ENCODE measurements at regions not wholly inside any gene's neighbourhood (a gene's known extent, or its start where the extent isn't known, plus 50 kb on each side); places are given as distances from the start of the nearest gene placed in this dataset.

DNA sequence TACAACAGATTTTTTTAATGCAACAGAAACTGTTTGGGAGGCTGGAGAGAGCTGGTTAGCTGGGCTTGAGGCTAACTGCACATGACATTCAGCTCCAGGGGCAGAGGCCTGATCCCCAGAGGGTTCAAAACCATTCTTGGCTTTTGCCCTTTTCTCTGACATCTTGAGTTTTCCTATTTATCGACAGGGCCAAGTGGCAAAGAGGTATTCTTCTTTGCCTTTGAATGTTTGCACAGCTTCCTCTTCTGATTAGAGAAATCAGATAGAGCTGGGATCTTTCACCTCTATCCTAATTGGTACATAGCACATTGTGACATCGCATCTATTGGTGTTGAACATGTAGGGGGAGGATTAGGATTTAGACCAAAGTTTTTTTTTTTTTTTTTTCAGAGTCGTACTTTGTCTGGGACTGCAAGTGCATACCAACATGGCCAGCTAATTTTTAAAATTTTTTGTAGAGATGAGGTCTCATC, 143.7 kb downstream of the ACTBL2 start:
- H3K9me3 Mint-ChIP-seq = no peaks in the 10 kb centered on the region
- no peak for DNase-seq
- H3K4me3 Mint-ChIP-seq = no peak overlapping the region
- CTCF ChIA-PET = interaction anchor here (0.6 to 1.3 kb wide), 7 partner anchors 9 to 1139 kb away, joined by 3 to 4 read pairs (median 3); no protein-coding TSS in a partner anchor
- H3K36me3 Mint-ChIP-seq (ENCODE audit: low read depth) = no peaks in the 10 kb centered on the region
- H3K27me3 Mint-ChIP-seq = no peaks in the 10 kb centered on the region
- no peaks in the 10 kb centered on the region for H3K4me1 Mint-ChIP-seq
- POLR2A ChIA-PET = no interaction called here
- H3K27ac Mint-ChIP-seq = no peak overlapping the region

DNA sequence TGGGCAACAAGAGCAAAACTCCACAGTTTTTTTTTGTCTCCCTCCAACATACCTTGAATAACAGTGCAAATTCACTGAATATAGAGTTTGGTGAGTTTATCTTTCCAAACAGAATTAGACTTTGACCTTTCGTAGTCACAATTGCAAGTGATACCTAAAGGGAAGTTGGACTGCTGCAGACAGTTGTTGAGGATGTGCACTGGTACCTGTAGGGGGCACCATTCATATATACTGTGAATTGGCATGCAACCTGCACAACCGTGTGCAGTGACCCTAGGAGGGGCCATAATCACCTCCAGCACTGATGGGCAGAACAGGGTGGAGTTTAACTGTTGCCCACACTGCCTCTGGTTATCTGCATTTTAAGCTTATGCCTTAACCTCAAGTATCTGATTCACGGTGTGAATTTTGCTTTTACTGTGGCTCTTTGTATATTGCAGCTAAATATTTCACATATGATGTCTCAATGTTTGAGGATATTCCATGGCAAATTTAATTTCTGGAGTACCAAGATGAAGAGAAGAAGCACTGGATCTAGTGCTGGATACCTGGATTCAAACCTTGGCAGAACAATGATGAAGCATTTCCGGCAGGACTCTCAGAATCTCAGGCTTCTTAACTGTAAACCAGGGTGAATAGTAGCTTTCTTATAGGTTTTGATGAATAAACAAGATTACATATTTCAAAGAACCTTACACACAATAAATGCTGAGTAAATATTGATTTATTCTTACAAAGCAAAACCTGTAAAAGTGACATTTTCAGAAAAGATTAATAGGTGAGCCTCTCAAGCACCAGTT, 144.3 kb downstream of the ACTBL2 start:
- no peaks in the 10 kb centered on the region for H3K27me3 Mint-ChIP-seq
- ChIA-PET CTCF (interaction anchor here (0.6 to 1.3 kb wide), 7 partner anchors 8 to 1140 kb away, joined by 3 to 4 read pairs (median 3); no protein-coding TSS in a partner anchor), POLR2A (no interaction called here)
- no peaks in the 10 kb centered on the region for H3K9me3 Mint-ChIP-seq
- no peak overlapping the region for H3K27ac Mint-ChIP-seq
- H3K4me1 Mint-ChIP-seq = no peaks in the 10 kb centered on the region
- no peaks in the 10 kb centered on the region for H3K36me3 Mint-ChIP-seq (ENCODE audit: low read depth)
- DNase-seq = no peak
- H3K4me3 Mint-ChIP-seq = no peak overlapping the region

DNA sequence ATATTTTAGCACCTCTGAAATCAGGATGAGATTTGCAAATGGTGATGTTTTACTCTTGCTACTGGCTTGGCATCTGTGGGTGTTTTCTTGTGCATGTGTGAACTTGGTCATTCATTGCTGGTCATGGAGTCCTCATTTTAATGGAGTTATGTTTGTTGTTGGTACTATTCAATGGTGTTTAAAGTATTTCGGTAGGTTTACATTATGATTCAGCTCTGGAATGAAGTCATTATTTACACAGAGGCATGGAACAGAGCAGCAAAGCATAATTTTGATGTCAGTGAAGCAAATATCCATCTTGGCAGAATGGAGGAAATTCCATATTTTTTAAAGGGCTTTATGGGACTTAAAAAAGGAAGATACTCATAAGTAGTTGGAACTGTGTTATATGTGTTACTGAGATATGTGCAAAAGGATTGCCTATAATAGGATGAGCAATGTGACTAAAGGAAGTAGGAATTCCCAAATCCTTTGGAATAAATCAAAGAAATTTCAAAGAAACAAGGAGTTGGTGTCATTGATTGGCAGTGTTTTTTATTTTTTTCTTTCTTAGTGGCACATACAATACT, 147.4 kb downstream of the ACTBL2 start:
- no peaks in the 10 kb centered on the region for H3K36me3 Mint-ChIP-seq (ENCODE audit: low read depth)
- no peaks in the 10 kb centered on the region for H3K4me1 Mint-ChIP-seq
- no peak for DNase-seq
- peaks cover 2% of the 10 kb centered on the region for H3K27me3 Mint-ChIP-seq
- H3K4me3 Mint-ChIP-seq = no peak overlapping the region
- H3K27ac Mint-ChIP-seq = no peak overlapping the region
- H3K9me3 Mint-ChIP-seq = no peaks in the 10 kb centered on the region
- ChIA-PET CTCF (no interaction called here), POLR2A (no interaction called here)

DNA sequence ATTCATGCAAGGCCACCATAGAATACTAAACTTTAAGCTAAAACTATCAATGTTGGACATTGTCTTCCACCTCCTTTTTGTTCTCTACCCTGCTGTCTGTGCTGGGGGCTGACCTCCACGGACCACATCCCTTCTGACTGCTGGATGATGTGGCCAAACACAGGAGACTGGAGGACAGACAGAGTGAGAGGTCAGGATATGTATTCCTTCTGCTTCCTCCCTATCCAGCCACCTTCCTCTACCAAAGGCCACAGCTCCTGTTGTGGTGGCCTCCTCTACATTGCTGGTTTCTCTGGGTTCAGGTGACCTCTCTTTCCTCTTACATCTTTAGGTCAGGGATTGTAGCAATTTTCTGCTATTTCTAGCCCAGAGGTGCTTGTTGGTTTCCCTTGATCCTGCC, 148.1 kb downstream of the ACTBL2 start:
- POLR2A ChIA-PET = no interaction called here
- CTCF ChIA-PET = no interaction called here
- H3K27ac Mint-ChIP-seq = no peak overlapping the region

DNA sequence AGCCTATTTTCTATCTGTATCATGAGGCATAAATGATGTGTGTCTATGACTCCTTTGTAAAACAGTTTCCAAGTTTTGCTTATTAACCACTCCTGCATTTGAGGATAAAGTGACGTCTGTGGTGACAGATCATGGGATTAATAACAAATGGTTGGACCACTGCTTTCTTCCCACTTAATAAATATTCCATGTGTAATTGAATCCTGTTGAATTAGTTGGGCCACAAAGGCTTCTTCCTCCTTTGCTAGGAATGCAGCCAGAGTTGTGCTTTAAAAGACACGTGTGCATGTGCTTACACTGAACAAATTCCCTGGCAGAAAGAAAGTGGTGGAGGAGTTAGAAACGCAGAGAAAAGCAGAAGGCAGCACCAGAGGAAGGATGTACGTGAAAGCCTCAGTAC, 150.2 kb downstream of the ACTBL2 start:
- Mint-ChIP-seq H3K9me3 (no peaks in the 10 kb centered on the region), H3K36me3 (ENCODE audit: low read depth) (no peaks in the 10 kb centered on the region), H3K4me1 (peaks cover 5% of the 10 kb centered on the region), H3K4me3 (no peak overlapping the region), H3K27me3 (peaks cover 2% of the 10 kb centered on the region), H3K27ac (no peak overlapping the region)
- ChIA-PET POLR2A (no interaction called here), CTCF (no interaction called here)
- no peak for DNase-seq

More for the DNA sequence above, 148.1 kb downstream of the ACTBL2 start:
- Mint-ChIP-seq H3K36me3 (ENCODE audit: low read depth) (no peaks in the 10 kb centered on the region), H3K4me3 (no peak overlapping the region), H3K4me1 (no peaks in the 10 kb centered on the region), H3K27me3 (peaks cover 2% of the 10 kb centered on the region), H3K9me3 (no peaks in the 10 kb centered on the region)
- DNase-seq = no peak

DNA sequence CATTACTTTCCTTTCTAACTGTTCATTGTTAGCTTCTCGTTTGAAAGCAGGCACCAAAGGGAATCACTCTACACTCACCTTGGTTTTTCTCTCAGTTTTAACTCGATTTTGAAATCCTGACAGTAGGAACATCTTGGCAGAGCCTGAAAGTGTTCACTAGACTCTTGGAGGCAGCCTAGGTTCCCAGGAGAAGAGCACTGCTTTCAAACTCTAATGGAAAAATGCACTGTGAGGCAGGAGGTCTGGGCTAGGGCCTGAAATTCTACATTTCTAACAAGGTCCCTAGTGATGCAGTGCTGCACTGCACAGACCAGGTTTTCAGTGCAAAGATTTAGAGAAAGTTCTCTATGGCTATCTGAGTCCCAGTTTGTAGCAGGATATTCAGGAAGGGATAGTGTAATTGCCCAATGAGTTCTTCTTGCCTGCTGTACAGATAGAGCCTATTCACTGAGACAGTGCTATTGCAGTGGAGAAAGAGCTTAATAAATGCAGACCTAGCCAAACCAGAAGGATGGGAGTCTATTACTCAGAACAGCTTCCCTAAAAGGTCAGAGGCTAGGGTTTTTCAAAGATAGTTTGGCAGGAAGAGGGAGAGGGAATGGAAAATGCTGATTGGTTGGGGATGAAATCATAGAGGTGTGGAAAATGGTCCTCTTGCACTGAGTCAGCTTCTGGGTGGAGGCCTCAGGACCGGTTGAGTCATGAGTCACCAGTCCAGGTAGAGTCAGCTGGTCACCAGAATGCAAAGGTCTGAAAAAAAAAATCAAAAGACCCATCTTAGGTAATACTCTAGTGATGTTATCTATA, 153.9 kb downstream of the GPBP1 start:
- ChIA-PET POLR2A (no interaction called here), CTCF (no interaction called here)
- no peak overlapping the region for H3K4me3 Mint-ChIP-seq
- no peaks in the 10 kb centered on the region for H3K36me3 Mint-ChIP-seq (ENCODE audit: low read depth)
- H3K27ac Mint-ChIP-seq = no peak overlapping the region
- H3K27me3 Mint-ChIP-seq = peaks cover 2% of the 10 kb centered on the region
- DNase-seq = no peak
- no peaks in the 10 kb centered on the region for H3K9me3 Mint-ChIP-seq
- H3K4me1 Mint-ChIP-seq = peaks cover 8% of the 10 kb centered on the region

DNA sequence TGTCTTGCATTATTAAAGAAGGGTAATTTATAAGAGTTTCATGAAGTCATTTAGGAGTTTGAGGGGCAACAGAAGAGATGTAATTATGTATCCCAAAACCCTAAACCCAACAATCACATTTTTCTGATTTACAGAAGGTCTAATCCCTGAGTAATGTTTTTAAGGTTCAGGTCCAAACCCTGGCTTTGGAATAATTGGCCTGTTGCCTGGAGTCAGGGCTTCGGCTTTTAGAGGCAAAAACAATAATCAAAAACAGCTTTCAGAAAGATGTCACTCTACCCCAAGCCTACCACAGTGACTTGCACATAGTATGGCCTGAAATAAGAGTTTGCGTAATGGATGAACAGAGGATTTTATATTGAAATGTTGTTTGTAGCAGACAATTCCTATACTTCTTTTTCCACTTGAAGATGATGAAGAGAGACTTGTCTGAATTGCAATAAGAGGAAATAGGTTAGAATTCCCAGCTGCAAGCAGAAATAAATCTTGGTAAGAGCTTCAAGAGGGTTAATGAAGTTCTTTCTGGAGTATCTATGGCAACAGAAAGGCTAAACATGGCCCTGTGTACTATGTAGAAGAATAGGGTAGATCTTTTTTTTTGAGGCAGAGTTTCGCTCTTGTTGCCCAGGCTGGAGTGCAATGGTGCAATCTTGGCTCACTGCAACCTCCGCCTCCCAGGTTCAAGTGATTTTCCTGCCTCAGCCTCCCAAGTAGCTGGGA, 152.0 kb downstream of the GPBP1 start:
- CTCF ChIA-PET = no interaction called here
- Mint-ChIP-seq H3K27me3 (no peaks in the 10 kb centered on the region), H3K27ac (no peak overlapping the region)

DNA sequence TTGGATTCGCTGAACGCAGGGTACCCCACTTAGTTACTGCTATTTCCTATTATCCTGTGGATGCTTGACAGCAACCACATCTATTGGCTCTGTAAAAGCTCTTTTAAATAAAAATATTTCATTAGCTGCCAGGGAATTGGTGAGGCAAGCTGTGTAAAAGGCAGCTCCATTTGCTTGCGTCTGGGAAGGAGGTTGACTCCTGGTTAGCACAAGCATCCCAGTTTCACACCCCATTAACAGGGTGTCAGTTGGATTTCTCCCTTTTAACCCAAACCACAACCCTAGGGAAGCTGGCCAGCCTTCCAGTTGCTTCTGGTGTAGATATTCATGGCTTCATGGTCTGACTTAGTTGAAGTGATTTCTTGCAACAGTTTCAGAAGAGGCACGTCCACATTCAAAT, 151.0 kb downstream of the GPBP1 start:
- Mint-ChIP-seq H3K4me3 (no peak overlapping the region), H3K27me3 (no peaks in the 10 kb centered on the region), H3K4me1 (peaks cover 8% of the 10 kb centered on the region), H3K36me3 (ENCODE audit: low read depth) (no peaks in the 10 kb centered on the region), H3K27ac (no peak overlapping the region), H3K9me3 (no peaks in the 10 kb centered on the region)
- POLR2A ChIA-PET = no interaction called here
- CTCF ChIA-PET = interaction anchor here (1.6 kb wide), 1 partner anchor 175 kb away, joined by 4 read pairs; no protein-coding TSS in a partner anchor
- no peak for DNase-seq

More for the DNA sequence above, 152.0 kb downstream of the GPBP1 start:
- DNase-seq = no peak
- POLR2A ChIA-PET = no interaction called here
- no peak overlapping the region for H3K4me3 Mint-ChIP-seq
- no peaks in the 10 kb centered on the region for H3K36me3 Mint-ChIP-seq (ENCODE audit: low read depth)
- no peaks in the 10 kb centered on the region for H3K9me3 Mint-ChIP-seq
- peaks cover 8% of the 10 kb centered on the region for H3K4me1 Mint-ChIP-seq

DNA sequence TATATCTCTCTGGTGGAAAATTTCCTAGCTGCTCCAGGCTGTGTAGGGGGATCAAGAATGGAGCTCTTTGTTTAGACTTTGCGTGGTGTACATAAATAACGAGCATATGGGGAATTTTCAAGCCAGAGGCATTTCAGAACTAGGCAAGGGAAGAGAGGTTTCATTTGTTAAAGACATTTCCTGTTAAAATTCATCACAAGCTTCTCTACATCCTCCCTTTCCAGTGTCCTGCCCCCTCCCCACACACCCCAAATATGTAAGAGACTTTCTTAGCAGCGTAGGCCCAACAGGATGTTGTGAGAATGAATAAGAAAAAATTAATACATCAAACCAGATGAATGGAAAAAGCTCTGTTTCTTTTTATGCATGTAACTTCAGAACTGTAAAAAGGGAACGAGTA, 150.3 kb downstream of the GPBP1 start:
- Mint-ChIP-seq H3K4me1 (peaks cover 8% of the 10 kb centered on the region), H3K9me3 (no peaks in the 10 kb centered on the region), H3K27ac (no peak overlapping the region), H3K27me3 (no peaks in the 10 kb centered on the region), H3K36me3 (ENCODE audit: low read depth) (no peaks in the 10 kb centered on the region), H3K4me3 (no peak overlapping the region)
- no peak for DNase-seq
- CTCF ChIA-PET = interaction anchor here (1.6 kb wide), 1 partner anchor 176 kb away, joined by 4 read pairs; no protein-coding TSS in a partner anchor
- POLR2A ChIA-PET = no interaction called here

DNA sequence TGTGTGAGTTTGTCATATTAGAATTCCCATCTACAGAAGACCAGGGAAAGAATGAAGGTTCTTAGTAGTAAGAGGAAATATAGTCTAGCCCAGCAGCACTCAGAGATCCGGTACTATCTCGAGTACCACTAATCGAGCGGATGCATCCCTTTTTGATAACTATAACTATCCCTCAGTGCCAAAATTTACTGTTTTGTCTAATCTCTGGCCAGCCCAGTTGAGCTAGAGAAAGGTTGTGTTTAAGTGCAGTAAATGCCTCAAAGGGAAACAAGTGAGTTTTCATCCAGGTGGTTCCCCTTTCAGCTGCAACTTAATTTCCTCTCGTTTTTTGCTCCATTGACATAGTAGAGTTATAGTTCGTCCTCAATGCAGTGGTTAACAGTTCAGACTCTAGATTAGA, 146.7 kb downstream of the GPBP1 start:
- POLR2A ChIA-PET = no interaction called here
- Mint-ChIP-seq H3K27me3 (peaks cover 7% of the 10 kb centered on the region), H3K27ac (no peak overlapping the region), H3K36me3 (ENCODE audit: low read depth) (no peaks in the 10 kb centered on the region), H3K4me3 (no peak overlapping the region), H3K4me1 (peaks cover 3% of the 10 kb centered on the region), H3K9me3 (no peaks in the 10 kb centered on the region)
- CTCF ChIA-PET = no interaction called here
- no peak for DNase-seq

DNA sequence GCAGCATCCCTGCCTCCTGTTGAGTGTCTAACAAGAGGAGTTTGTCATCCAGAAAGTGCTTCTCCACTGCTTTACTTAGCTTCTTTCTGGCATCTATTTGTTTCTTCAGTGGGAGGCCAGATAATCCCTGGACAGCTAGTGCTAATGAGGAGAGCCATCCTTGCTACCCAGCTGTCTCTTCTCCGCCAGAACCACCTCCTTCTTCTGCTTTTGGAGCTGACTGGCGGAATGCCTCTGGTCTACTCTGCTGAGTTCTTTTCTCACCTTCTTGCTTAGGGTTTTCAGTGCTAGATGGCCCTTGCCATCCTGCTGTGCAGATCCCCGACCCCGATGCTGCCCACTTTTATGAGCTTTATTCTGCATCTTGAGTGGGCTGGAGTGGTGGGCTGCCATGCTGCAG, 145.8 kb downstream of the GPBP1 start:
- CTCF ChIA-PET = no interaction called here
- POLR2A ChIA-PET = no interaction called here
- Mint-ChIP-seq H3K4me1 (peaks cover 3% of the 10 kb centered on the region), H3K9me3 (no peaks in the 10 kb centered on the region), H3K27me3 (peaks cover 7% of the 10 kb centered on the region), H3K4me3 (no peak overlapping the region), H3K36me3 (ENCODE audit: low read depth) (no peaks in the 10 kb centered on the region), H3K27ac (no peak overlapping the region)
- no peak for DNase-seq

DNA sequence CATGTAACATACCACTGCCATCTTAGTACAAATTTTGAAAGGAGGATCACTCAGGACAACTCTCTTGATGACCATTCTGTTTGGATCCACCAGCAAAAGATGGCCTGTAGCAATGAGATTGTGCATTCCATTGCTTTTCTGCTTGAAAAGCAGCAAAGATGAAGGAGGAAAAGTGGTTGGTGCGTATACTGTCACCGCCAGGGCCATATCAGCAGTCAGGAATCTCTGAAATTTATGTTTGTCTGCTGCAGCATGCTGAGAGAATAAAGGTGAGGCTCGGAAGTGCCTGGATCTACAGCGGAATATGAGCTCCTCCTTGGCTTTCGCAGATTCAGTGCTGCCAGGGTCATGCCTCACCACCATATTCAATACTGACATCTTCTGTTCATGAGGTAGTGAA, 144.4 kb downstream of the GPBP1 start:
- Mint-ChIP-seq H3K27me3 (peaks cover 7% of the 10 kb centered on the region), H3K4me1 (no peaks in the 10 kb centered on the region), H3K4me3 (no peak overlapping the region), H3K9me3 (no peaks in the 10 kb centered on the region), H3K27ac (no peak overlapping the region), H3K36me3 (ENCODE audit: low read depth) (no peaks in the 10 kb centered on the region)
- POLR2A ChIA-PET = no interaction called here
- DNase-seq = no peak
- CTCF ChIA-PET = no interaction called here

DNA sequence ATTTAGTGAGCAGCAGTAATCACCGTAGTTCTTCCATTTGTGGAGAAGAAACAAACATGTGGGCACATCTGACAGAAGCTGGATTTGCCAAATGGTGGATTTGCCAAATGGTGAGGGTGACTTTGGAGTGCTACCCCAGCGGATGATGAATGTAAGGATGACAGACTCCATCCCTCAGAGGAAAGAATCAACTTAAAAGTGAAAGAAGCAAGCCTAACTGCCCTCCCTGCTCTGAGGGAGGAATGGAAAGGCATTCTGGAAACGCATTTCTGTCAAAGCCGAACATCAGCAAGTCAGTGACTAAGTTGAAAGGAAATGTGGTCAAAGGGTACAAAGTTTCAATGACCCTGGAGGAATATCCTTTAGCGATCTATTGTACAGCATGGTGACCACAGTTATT, 143.5 kb downstream of the GPBP1 start:
- Mint-ChIP-seq H3K9me3 (no peaks in the 10 kb centered on the region), H3K27ac (no peak overlapping the region), H3K27me3 (peaks cover 7% of the 10 kb centered on the region), H3K4me1 (no peaks in the 10 kb centered on the region), H3K4me3 (no peak overlapping the region), H3K36me3 (ENCODE audit: low read depth) (no peaks in the 10 kb centered on the region)
- no peak for DNase-seq
- POLR2A ChIA-PET = no interaction called here
- CTCF ChIA-PET = no interaction called here
